ENCODE measurements at regions not wholly inside any gene's neighbourhood (a gene's known extent, or its start where the extent isn't known, plus 50 kb on each side); places are given as distances from the start of the nearest gene placed in this dataset.

DNA sequence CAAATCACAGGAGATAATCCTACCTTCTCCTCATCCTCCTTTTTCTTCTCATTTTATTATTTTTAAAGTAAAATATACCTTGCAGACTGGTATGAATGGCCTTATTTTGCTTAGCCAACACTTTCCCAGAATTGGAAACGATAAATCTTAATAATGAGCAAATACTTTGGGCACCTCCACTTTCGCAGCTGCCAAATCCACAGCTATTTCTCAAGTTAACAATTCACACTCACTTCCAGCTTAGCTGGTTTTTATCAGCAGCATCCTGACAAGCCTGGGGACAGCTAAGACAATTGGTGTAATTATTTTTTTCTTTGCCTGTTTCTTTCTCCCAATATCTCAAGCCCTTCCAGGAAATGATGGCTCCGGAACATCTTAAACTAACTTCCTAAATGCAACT is 867.5 kb upstream of the TMEM132C start:
- no peak for TF ChIP-seq CTCF (IDR thresholded peaks at IDR 0.05)
- DNase-seq (ENCODE audit: low spot score), result no peak
- no peak overlapping the region for H3K4me3 ChIP-seq
- no peak overlapping the region for H3K27ac ChIP-seq

GRCh38 chr12:127400221-127400620 is 866.7 kb upstream of the TMEM132C start:
- DNase-seq (ENCODE audit: low spot score), result no peak
- H3K4me3 ChIP-seq, result no peak overlapping the region
- TF ChIP-seq CTCF (IDR thresholded peaks at IDR 0.05), result no peak

GRCh38 chr12:127401005-127401404 is 866.0 kb upstream of the TMEM132C start:
- no peak for DNase-seq (ENCODE audit: low spot score)
- no peak for TF ChIP-seq CTCF (IDR thresholded peaks at IDR 0.05)
- Histone ChIP-seq H3K27ac (no peak overlapping the region), H3K4me3 (no peak overlapping the region)

More at GRCh38 chr12:127400221-127400620, 866.7 kb upstream of the TMEM132C start:
- no peak overlapping the region for H3K27ac ChIP-seq

DNA sequence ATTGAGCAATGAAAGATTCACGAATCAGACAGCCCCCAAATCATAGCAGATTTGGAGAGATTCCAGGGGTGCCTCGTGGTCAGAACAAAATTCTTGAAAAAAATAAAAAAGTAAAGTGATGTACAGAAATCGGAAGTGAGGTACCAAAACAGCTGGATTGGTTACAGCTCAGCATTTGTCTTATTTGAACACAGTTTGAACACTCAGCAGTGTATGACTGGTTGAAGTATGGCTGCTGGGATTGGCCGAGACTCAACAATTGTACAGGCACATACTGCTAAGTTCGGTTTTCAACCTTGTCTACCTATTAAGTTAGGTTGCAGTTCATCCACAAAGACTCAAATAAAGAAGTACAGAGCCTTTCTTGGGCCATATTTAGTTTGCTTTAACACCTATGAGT is 865.4 kb upstream of the TMEM132C start:
- Histone ChIP-seq H3K27ac (no peak overlapping the region), H3K4me3 (no peak overlapping the region)
- no peak for DNase-seq (ENCODE audit: low spot score)
- TF ChIP-seq CTCF (IDR thresholded peaks at IDR 0.05), result no peak

DNA sequence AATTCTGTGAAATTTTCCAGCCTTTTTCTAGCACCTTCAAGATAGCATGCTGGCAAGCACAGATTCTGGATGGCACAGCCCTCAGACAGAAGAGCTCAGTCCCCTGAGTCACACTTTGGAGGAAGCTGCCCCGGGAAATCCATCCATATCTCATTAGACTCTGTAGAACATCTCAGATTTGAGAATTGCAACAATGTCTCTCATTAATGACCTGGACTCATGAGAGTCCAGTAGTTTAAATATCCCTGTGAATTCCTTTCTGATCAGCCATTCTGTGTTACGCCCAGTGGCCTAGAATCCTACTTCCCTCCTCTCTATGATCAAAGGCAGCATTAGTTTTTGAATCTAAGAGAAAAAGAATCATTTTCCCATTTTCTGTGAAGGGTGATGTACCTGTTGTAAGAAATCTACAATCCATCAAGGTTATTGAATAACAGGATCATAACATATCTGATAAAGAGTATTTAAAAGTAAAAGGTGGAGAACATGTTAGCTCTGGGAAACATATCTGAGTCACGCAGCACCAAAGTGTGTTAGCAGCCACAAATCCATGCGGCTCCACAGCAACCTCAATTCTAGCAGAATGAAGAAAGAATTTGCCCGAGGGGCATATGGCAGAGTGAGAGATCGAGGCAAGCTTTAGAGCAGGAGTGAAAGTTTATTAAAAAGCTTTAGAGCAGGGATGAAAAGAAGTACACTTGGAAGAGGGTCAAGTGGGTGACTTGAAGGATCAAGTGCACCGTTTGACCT is 855.6 kb upstream of the TMEM132C start:
- Histone ChIP-seq H3K4me3 (no peak overlapping the region), H3K27ac (no peak overlapping the region)
- no peak for TF ChIP-seq CTCF (IDR thresholded peaks at IDR 0.05)
- no peak for DNase-seq (ENCODE audit: low spot score)

GRCh38 chr12:127411981-127412380 is 855.0 kb upstream of the TMEM132C start:
- no peak overlapping the region for H3K27ac ChIP-seq
- H3K4me3 ChIP-seq, result no peak overlapping the region
- TF ChIP-seq CTCF (IDR thresholded peaks at IDR 0.05), result no peak
- no peak for DNase-seq (ENCODE audit: low spot score)

DNA sequence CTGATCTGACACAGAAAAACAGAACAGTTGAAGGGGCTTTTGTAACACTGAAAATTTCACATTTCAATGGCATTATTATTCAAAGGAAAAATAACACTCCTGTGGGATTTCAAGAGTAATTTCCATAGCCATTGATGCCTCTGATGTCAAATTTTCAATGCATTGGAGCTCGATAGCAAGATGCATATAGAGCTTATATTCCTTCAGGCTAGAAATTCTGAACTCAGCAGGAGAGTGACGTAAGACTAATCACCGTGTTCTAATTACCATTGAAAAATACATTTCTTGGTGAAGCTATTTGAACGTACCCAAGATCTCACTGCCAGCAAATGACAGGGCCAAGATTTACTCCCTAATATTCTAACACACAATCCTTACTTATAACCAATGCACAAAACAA is 854.1 kb upstream of the TMEM132C start:
- Histone ChIP-seq H3K4me3 (no peak overlapping the region), H3K27ac (no peak overlapping the region)
- DNase-seq (ENCODE audit: low spot score), result no peak
- TF ChIP-seq CTCF (IDR thresholded peaks at IDR 0.05), result no peak

All from coronary artery (tissue), 2 donors.